ENCODE measurements at regions not wholly inside any gene's neighbourhood (a gene's known extent, or its start where the extent isn't known, plus 50 kb on each side); places are given as distances from the start of the nearest gene placed in this dataset.
"Not testable (repeated sequence)": the region's sequence is repeated elsewhere in the genome, so short reads cannot be mapped to it uniquely, and the experiment has no call there.

- H3K27me3 Mint-ChIP-seq (ENCODE audit: low read depth); H3K9me3 Mint-ChIP-seq (ENCODE audit: insufficient read depth); DNase-seq; H3K4me1 Mint-ChIP-seq (ENCODE audit: low read depth); ATAC-seq; H3K4me3 Mint-ChIP-seq; CTCF ChIA-PET; POLR2A ChIA-PET; H3K36me3 Mint-ChIP-seq (ENCODE audit: low read depth); H3K27ac Mint-ChIP-seq: not testable (repeated sequence)
Measured at GRCh38 chr3:6066868-6067578, 793.9 kb upstream of the GRM7 start.

- Mint-ChIP-seq H3K4me1 (ENCODE audit: low read depth) (no peaks in the 10 kb centered on the region), H3K27me3 (ENCODE audit: low read depth) (no peaks in the 10 kb centered on the region), H3K36me3 (ENCODE audit: low read depth) (no peaks in the 10 kb centered on the region), H3K27ac (no peak overlapping the region), H3K4me3 (no peak overlapping the region), H3K9me3 (ENCODE audit: insufficient read depth) (peaks cover 19% of the 10 kb centered on the region)
- ATAC-seq (no peak), DNase-seq (no peak)
- ChIA-PET POLR2A (no interaction called here), CTCF (no interaction called here)
Measured at GRCh38 chr3:6074952-6075351, 786.0 kb upstream of the GRM7 start.

GRCh38 chr3:6078436-6078835 is 782.5 kb upstream of the GRM7 start:
- Mint-ChIP-seq H3K36me3 (ENCODE audit: low read depth) (no peaks in the 10 kb centered on the region), H3K9me3 (ENCODE audit: insufficient read depth) (peaks cover 26% of the 10 kb centered on the region), H3K4me1 (ENCODE audit: low read depth) (no peaks in the 10 kb centered on the region), H3K27me3 (ENCODE audit: low read depth) (no peaks in the 10 kb centered on the region), H3K4me3 (no peak overlapping the region), H3K27ac (no peak overlapping the region)
- CTCF ChIA-PET = no interaction called here
- DNase-seq (no peak), ATAC-seq (no peak)
- POLR2A ChIA-PET = no interaction called here

GRCh38 chr3:6079011-6079410 is 781.9 kb upstream of the GRM7 start:
- DNase-seq (no peak), ATAC-seq (no peak)
- ChIA-PET CTCF (no interaction called here), POLR2A (no interaction called here)
- H3K27me3 Mint-ChIP-seq (ENCODE audit: low read depth) = no peaks in the 10 kb centered on the region
- no peaks in the 10 kb centered on the region for H3K36me3 Mint-ChIP-seq (ENCODE audit: low read depth)
- H3K4me1 Mint-ChIP-seq (ENCODE audit: low read depth) = no peaks in the 10 kb centered on the region
- no peak overlapping the region for H3K27ac Mint-ChIP-seq
- peaks cover 28% of the 10 kb centered on the region for H3K9me3 Mint-ChIP-seq (ENCODE audit: insufficient read depth)
- no peak overlapping the region for H3K4me3 Mint-ChIP-seq

- H3K27ac Mint-ChIP-seq = no peak overlapping the region
- H3K27me3 Mint-ChIP-seq (ENCODE audit: low read depth) = no peaks in the 10 kb centered on the region
- ATAC-seq (no peak), DNase-seq (no peak)
- ChIA-PET POLR2A (no interaction called here), CTCF (no interaction called here)
- peaks cover 28% of the 10 kb centered on the region for H3K9me3 Mint-ChIP-seq (ENCODE audit: insufficient read depth)
- H3K4me3 Mint-ChIP-seq = no peak overlapping the region
- H3K4me1 Mint-ChIP-seq (ENCODE audit: low read depth) = no peaks in the 10 kb centered on the region
- H3K36me3 Mint-ChIP-seq (ENCODE audit: low read depth) = no peaks in the 10 kb centered on the region
Measured at GRCh38 chr3:6079561-6080179, 781.2 kb upstream of the GRM7 start.

- H3K9me3 Mint-ChIP-seq (ENCODE audit: insufficient read depth) = peaks cover 2% of the 10 kb centered on the region
- no peaks in the 10 kb centered on the region for H3K36me3 Mint-ChIP-seq (ENCODE audit: low read depth)
- no peak overlapping the region for H3K4me3 Mint-ChIP-seq
- no peak overlapping the region for H3K27ac Mint-ChIP-seq
- H3K27me3 Mint-ChIP-seq (ENCODE audit: low read depth) = no peaks in the 10 kb centered on the region
- no peaks in the 10 kb centered on the region for H3K4me1 Mint-ChIP-seq (ENCODE audit: low read depth)
- CTCF ChIA-PET = no interaction called here
- ATAC-seq (no peak), DNase-seq (no peak)
- POLR2A ChIA-PET = no interaction called here
Measured at GRCh38 chr3:6088433-6088832, 772.5 kb upstream of the GRM7 start.

- ATAC-seq = no peak
- H3K27ac Mint-ChIP-seq = no peak overlapping the region
Measured at GRCh38 chr3:6089780-6090179, 771.1 kb upstream of the GRM7 start.

GRCh38 chr3:6091262-6091661 is 769.7 kb upstream of the GRM7 start:
- Mint-ChIP-seq H3K27ac (no peak overlapping the region), H3K27me3 (ENCODE audit: low read depth) (no peaks in the 10 kb centered on the region), H3K4me3 (no peak overlapping the region), H3K4me1 (ENCODE audit: low read depth) (no peaks in the 10 kb centered on the region), H3K36me3 (ENCODE audit: low read depth) (no peaks in the 10 kb centered on the region), H3K9me3 (ENCODE audit: insufficient read depth) (no peaks in the 10 kb centered on the region)
- DNase-seq = no peak
- CTCF ChIA-PET = no interaction called here
- POLR2A ChIA-PET = no interaction called here
- no peak for ATAC-seq

More at GRCh38 chr3:6089780-6090179, 771.1 kb upstream of the GRM7 start:
- H3K4me3 Mint-ChIP-seq = no peak overlapping the region
- H3K36me3 Mint-ChIP-seq (ENCODE audit: low read depth) = no peaks in the 10 kb centered on the region
- no peaks in the 10 kb centered on the region for H3K27me3 Mint-ChIP-seq (ENCODE audit: low read depth)
- no peaks in the 10 kb centered on the region for H3K4me1 Mint-ChIP-seq (ENCODE audit: low read depth)
- H3K9me3 Mint-ChIP-seq (ENCODE audit: insufficient read depth) = no peaks in the 10 kb centered on the region
- CTCF ChIA-PET = no interaction called here
- POLR2A ChIA-PET = no interaction called here
- no peak for DNase-seq

GRCh38 chr3:6095006-6095405 is 765.9 kb upstream of the GRM7 start:
- POLR2A ChIA-PET = no interaction called here

GRCh38 chr3:6097021-6097420 is 763.9 kb upstream of the GRM7 start:
- Mint-ChIP-seq H3K9me3 (ENCODE audit: insufficient read depth) (peaks cover 2% of the 10 kb centered on the region), H3K27ac (no peak overlapping the region), H3K4me3 (no peak overlapping the region), H3K36me3 (ENCODE audit: low read depth) (no peaks in the 10 kb centered on the region), H3K27me3 (ENCODE audit: low read depth) (no peaks in the 10 kb centered on the region), H3K4me1 (ENCODE audit: low read depth) (no peaks in the 10 kb centered on the region)
- DNase-seq = no peak
- POLR2A ChIA-PET = no interaction called here
- CTCF ChIA-PET = no interaction called here
- no peak for ATAC-seq

More at GRCh38 chr3:6095006-6095405, 765.9 kb upstream of the GRM7 start:
- no peak overlapping the region for H3K4me3 Mint-ChIP-seq
- H3K27me3 Mint-ChIP-seq (ENCODE audit: low read depth) = no peaks in the 10 kb centered on the region
- no peak for ATAC-seq
- DNase-seq = no peak
- no peaks in the 10 kb centered on the region for H3K36me3 Mint-ChIP-seq (ENCODE audit: low read depth)
- CTCF ChIA-PET = no interaction called here
- no peaks in the 10 kb centered on the region for H3K9me3 Mint-ChIP-seq (ENCODE audit: insufficient read depth)
- no peak overlapping the region for H3K27ac Mint-ChIP-seq
- H3K4me1 Mint-ChIP-seq (ENCODE audit: low read depth) = no peaks in the 10 kb centered on the region

- no peaks in the 10 kb centered on the region for H3K27me3 Mint-ChIP-seq (ENCODE audit: low read depth)
- no peak for ATAC-seq
- H3K27ac Mint-ChIP-seq = no peak overlapping the region
Measured at GRCh38 chr3:6097556-6097955, 763.4 kb upstream of the GRM7 start.

GRCh38 chr3:6098516-6099157 is 762.3 kb upstream of the GRM7 start:
- H3K9me3 Mint-ChIP-seq (ENCODE audit: insufficient read depth) = peaks cover 6% of the 10 kb centered on the region
- H3K4me3 Mint-ChIP-seq = no peak overlapping the region
- DNase-seq (no peak), ATAC-seq (no peak)
- CTCF ChIA-PET = no interaction called here
- no peak overlapping the region for H3K27ac Mint-ChIP-seq
- no peaks in the 10 kb centered on the region for H3K27me3 Mint-ChIP-seq (ENCODE audit: low read depth)
- no peaks in the 10 kb centered on the region for H3K36me3 Mint-ChIP-seq (ENCODE audit: low read depth)
- POLR2A ChIA-PET = no interaction called here
- no peaks in the 10 kb centered on the region for H3K4me1 Mint-ChIP-seq (ENCODE audit: low read depth)

More at GRCh38 chr3:6097556-6097955, 763.4 kb upstream of the GRM7 start:
- no peak overlapping the region for H3K4me3 Mint-ChIP-seq
- ChIA-PET POLR2A (no interaction called here), CTCF (no interaction called here)
- no peak for DNase-seq
- no peaks in the 10 kb centered on the region for H3K36me3 Mint-ChIP-seq (ENCODE audit: low read depth)
- H3K9me3 Mint-ChIP-seq (ENCODE audit: insufficient read depth) = peaks cover 5% of the 10 kb centered on the region
- no peaks in the 10 kb centered on the region for H3K4me1 Mint-ChIP-seq (ENCODE audit: low read depth)
